ENCODE measurements at regions not wholly inside any gene's neighbourhood (a gene's known extent, or its start where the extent isn't known, plus 50 kb on each side); places are given as distances from the start of the nearest gene placed in this dataset.

DNA sequence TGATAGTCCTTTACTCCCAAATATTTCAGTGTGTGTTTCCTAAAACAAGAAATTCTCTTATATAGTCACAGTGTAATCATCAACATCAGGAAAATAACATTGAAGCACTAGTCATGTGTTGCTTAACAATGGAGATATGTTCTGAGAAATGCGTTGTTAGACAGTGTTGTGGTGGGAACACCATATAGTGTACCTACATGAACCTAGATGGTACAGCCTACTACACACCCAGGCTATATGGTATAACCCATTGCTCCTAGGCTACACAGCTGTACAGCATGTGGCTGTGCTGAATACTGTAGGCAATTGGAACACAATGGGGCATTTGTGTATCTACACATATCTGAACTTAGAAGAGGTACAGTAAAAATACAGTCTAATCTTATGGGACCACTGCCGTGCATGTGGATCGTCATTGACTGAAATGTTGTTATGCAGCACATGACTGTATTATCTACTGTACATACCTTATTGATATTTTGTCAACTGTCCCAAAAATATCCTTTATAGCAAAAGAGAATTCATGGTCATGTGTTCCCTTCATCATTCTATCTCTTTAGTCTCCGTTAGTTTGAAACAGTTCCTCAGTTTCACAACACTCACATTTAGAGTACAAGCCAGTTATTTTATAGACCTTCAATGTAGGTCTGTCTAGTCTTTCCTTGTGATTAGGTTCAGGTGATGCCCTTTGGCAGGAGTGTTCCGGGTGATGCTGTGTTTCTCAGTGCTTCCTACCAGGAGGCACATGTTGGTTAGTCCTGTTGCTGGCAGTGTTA is 109.7 kb downstream of the SLC25A47 start:
- H3K36me3 ChIP-seq (replicated peaks; ENCODE audit: insufficient read depth, low read depth) = no peaks in the 10 kb centered on the region
- WGBS (ENCODE audit: low lambda C conversion rate, missing lambda C conversion rate) = 93% methylated on average over 5 of the region's 5 CpGs
- no peak for TF ChIP-seq EZH2phosphoT487 (IDR thresholded peaks at IDR 0.05; ENCODE audit: low read depth, severe bottlenecking, unreplicated experiment)
- TF ChIP-seq, protein P1, sequence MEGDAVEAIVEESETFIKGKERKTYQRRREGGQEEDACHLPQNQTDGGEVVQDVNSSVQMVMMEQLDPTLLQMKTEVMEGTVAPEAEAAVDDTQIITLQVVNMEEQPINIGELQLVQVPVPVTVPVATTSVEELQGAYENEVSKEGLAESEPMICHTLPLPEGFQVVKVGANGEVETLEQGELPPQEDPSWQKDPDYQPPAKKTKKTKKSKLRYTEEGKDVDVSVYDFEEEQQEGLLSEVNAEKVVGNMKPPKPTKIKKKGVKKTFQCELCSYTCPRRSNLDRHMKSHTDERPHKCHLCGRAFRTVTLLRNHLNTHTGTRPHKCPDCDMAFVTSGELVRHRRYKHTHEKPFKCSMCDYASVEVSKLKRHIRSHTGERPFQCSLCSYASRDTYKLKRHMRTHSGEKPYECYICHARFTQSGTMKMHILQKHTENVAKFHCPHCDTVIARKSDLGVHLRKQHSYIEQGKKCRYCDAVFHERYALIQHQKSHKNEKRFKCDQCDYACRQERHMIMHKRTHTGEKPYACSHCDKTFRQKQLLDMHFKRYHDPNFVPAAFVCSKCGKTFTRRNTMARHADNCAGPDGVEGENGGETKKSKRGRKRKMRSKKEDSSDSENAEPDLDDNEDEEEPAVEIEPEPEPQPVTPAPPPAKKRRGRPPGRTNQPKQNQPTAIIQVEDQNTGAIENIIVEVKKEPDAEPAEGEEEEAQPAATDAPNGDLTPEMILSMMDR (IDR thresholded peaks at IDR 0.05; ENCODE audit: poor library complexity) = no peak
- TF ChIP-seq EZH2 (IDR thresholded peaks at IDR 0.05; ENCODE audit: borderline replicate concordance) = no peak
- H3K4me3 ChIP-seq = no peak overlapping the region
- H3K79me2 ChIP-seq = peaks cover 8% of the 10 kb centered on the region
- no peaks in the 10 kb centered on the region for H4K20me1 ChIP-seq (ENCODE audit: insufficient read depth, poor library complexity, severe bottlenecking)
- no peaks in the 10 kb centered on the region for H3K27me3 ChIP-seq
- no peak overlapping the region for H3K4me2 ChIP-seq
- no peak for DNase-seq (ENCODE audit: low spot score)
- H3K9me2 ChIP-seq (replicated peaks; ENCODE audit: insufficient read depth) = no peaks in the 10 kb centered on the region
- H3K27ac ChIP-seq = no peak overlapping the region
- H3K9me3 ChIP-seq (ENCODE audit: low read depth) = no peaks in the 10 kb centered on the region
- H3K4me1 ChIP-seq (ENCODE audit: insufficient read depth) = peaks cover 10% of the 10 kb centered on the region
- no peak overlapping the region for H2AFZ ChIP-seq

DNA sequence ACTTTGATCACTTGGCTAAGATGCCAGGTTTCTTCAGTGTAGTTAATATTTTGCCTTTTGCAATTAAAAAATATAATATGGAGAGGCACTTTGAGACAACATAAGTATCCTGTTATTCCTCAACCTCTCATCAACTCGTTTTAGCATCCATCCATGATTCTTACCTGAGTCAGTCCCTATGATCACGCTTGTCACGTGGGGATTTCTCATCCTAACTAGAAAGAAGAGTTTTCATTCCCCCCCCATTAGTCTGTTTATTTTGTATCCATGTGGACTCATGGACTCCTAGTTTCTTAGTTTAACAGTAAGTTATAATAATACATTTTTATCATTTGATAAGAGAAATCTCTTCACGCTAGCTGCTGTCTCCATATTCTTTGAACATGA is 110.3 kb downstream of the SLC25A47 start:
- WGBS (ENCODE audit: low lambda C conversion rate, missing lambda C conversion rate) = 91% methylated on average over 4 of the region's 4 CpGs
- H3K9me2 ChIP-seq (replicated peaks; ENCODE audit: insufficient read depth) = no peaks in the 10 kb centered on the region
- peaks cover 9% of the 10 kb centered on the region for H3K79me2 ChIP-seq
- no peak for DNase-seq (ENCODE audit: low spot score)
- H4K20me1 ChIP-seq (ENCODE audit: insufficient read depth, poor library complexity, severe bottlenecking) = no peaks in the 10 kb centered on the region
- peaks cover 10% of the 10 kb centered on the region for H3K4me1 ChIP-seq (ENCODE audit: insufficient read depth)
- H2AFZ ChIP-seq = no peak overlapping the region
- TF ChIP-seq EZH2phosphoT487 (IDR thresholded peaks at IDR 0.05; ENCODE audit: low read depth, severe bottlenecking, unreplicated experiment) = no peak
- no peak for TF ChIP-seq EZH2 (IDR thresholded peaks at IDR 0.05; ENCODE audit: borderline replicate concordance)
- TF ChIP-seq, protein P1 (IDR thresholded peaks at IDR 0.05; ENCODE audit: poor library complexity) = no peak
- H3K4me3 ChIP-seq = no peak overlapping the region
- H3K27me3 ChIP-seq = no peaks in the 10 kb centered on the region
- H3K36me3 ChIP-seq (replicated peaks; ENCODE audit: insufficient read depth, low read depth) = no peaks in the 10 kb centered on the region
- no peak overlapping the region for H3K27ac ChIP-seq
- no peaks in the 10 kb centered on the region for H3K9me3 ChIP-seq (ENCODE audit: low read depth)
- no peak overlapping the region for H3K4me2 ChIP-seq

DNA sequence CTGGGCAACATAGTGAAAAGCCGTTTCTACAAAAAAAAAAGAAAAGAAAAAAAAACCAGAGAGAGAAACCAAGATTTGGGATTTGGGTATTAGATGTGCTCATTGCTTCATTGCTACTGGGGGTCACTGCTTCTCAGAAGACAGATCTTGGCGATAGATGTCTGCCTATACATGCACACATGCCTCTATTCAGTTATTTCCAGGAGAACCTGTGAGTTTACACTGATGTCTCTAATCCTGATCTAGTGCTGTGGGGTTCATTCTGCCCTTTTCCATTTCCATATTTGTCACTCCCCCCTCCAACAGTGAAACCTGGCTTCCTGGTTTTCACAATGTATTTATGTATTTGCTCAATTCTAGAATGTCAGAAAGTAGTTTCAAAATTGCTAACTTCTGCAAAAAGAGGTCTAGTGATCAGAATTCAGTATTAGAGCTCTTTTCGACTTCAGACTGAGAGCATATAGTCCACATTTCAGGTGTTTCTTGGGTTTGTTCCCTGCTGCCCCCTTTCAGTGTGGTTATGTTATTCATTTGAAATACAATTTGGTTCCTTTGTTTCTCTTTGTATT is 111.0 kb downstream of the SLC25A47 start:
- H3K9me3 ChIP-seq (ENCODE audit: low read depth) = no peaks in the 10 kb centered on the region

More for the DNA sequence above, 111.0 kb downstream of the SLC25A47 start:
- Histone ChIP-seq H3K79me2 (peaks cover 13% of the 10 kb centered on the region), H4K20me1 (ENCODE audit: insufficient read depth, poor library complexity, severe bottlenecking) (no peaks in the 10 kb centered on the region), H3K4me2 (no peak overlapping the region), H3K9me2 (replicated peaks; ENCODE audit: insufficient read depth) (no peaks in the 10 kb centered on the region), H3K27me3 (no peaks in the 10 kb centered on the region), H3K36me3 (replicated peaks; ENCODE audit: insufficient read depth, low read depth) (no peaks in the 10 kb centered on the region), H2AFZ (no peak overlapping the region), H3K27ac (no peak overlapping the region), H3K4me3 (no peak overlapping the region), H3K4me1 (ENCODE audit: insufficient read depth) (peaks cover 14% of the 10 kb centered on the region)
- TF ChIP-seq EZH2 (IDR thresholded peaks at IDR 0.05; ENCODE audit: borderline replicate concordance) (no peak), EZH2phosphoT487 (IDR thresholded peaks at IDR 0.05; ENCODE audit: low read depth, severe bottlenecking, unreplicated experiment) (no peak)
- TF ChIP-seq, protein P1 (IDR thresholded peaks at IDR 0.05; ENCODE audit: poor library complexity) = no peak
- no peak for DNase-seq (ENCODE audit: low spot score)
- WGBS (ENCODE audit: low lambda C conversion rate, missing lambda C conversion rate) = 92% methylated on average over 3 of the region's 3 CpGs

Data from hepatocyte (in vitro differentiated cells).